HFF-Myc (cell line): ENCODE measurements at regions not wholly inside any gene's neighbourhood (a gene's known extent, or its start where the extent isn't known, plus 50 kb on each side); places are given as distances from the start of the nearest gene placed in this dataset.
"Not testable (repeated sequence)": the region's sequence is repeated elsewhere in the genome, so short reads cannot be mapped to it uniquely, and the experiment has no call there.

Source experiments
- DNase-seq: peaks from one replicate; pipeline ENCODE4 v3.0.0-alpha.2; 2011; ENCODE audit warnings: low read depth; ENCODE audit errors: extremely low read depth
- H3K4me3 ChIP-seq: replicated peaks from 2 replicates; pipeline ENCODE4 v1.5.1; 2011; ENCODE audit warnings: low read depth, mild to moderate bottlenecking, control low read depth, low read length
- TF ChIP-seq, protein P1 (sequence below): IDR thresholded peaks from 2 replicates; pipeline ENCODE4 v1.5.1; 2012; ENCODE audit warnings: mild to moderate bottlenecking, low read depth, low read length, control low read depth; ENCODE audit errors: missing control alignments

GRCh38 chr2:16972276-16972675 is 306.6 kb upstream of the CYRIA start:
- no peak overlapping the region for H3K4me3 ChIP-seq
- DNase-seq, result no peak
- TF ChIP-seq, protein P1, sequence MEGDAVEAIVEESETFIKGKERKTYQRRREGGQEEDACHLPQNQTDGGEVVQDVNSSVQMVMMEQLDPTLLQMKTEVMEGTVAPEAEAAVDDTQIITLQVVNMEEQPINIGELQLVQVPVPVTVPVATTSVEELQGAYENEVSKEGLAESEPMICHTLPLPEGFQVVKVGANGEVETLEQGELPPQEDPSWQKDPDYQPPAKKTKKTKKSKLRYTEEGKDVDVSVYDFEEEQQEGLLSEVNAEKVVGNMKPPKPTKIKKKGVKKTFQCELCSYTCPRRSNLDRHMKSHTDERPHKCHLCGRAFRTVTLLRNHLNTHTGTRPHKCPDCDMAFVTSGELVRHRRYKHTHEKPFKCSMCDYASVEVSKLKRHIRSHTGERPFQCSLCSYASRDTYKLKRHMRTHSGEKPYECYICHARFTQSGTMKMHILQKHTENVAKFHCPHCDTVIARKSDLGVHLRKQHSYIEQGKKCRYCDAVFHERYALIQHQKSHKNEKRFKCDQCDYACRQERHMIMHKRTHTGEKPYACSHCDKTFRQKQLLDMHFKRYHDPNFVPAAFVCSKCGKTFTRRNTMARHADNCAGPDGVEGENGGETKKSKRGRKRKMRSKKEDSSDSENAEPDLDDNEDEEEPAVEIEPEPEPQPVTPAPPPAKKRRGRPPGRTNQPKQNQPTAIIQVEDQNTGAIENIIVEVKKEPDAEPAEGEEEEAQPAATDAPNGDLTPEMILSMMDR, result no peak

GRCh38 chr2:16971722-16972234 is 306.1 kb upstream of the CYRIA start:
- TF ChIP-seq, protein P1, result no peak
- DNase-seq, result no peak
- no peak overlapping the region for H3K4me3 ChIP-seq

DNA sequence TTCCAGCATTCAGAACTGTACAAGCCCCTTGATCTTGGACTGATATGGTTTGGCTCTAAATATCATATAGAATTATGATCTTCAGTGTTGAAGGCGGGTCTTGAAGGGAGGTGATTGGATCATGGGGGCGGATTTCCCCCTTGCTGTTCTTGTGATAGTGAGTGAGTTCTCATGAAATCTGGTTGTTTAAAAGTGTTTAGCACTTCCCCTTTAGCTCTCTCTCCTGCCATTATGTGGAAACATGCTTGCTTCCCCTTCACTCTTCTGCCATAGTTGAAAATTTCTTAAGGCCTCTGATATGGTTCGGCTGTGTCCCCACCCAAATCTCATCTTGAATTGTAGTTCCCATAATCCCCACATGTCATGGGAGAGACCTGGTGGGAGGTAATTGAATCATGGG is 305.3 kb upstream of the CYRIA start:
- DNase-seq, H3K4me3 ChIP-seq: not testable (repeated sequence)

DNA sequence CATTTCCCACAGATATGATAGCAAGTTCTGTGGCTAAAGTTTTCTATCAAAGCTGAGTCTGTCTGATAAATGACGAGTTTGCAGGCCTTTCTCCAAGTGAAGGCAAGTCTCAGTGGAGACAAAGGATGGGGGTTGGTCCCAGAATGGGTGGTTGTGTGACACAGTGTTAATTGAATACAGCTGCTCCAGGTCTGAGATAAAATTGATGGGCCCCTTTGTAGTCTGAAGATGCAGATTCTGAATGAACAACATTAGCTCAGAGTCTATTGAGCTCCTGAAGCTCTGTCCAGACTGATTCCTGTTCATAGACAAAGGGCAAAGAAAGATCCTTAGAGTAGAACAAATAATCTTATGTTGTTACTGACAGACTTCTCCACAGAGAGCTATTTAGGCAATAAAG is 296.9 kb upstream of the CYRIA start:
- TF ChIP-seq, protein P1, result no peak
- no peak overlapping the region for H3K4me3 ChIP-seq
- no peak for DNase-seq

- H3K4me3 ChIP-seq, result no peak overlapping the region
- TF ChIP-seq, protein P1, result no peak
Observed at GRCh38 chr2:16960579-16960978, 294.9 kb upstream of the CYRIA start.

GRCh38 chr2:16958266-16958665 is 292.6 kb upstream of the CYRIA start:
- no peak overlapping the region for H3K4me3 ChIP-seq
- TF ChIP-seq, protein P1, result no peak

More at GRCh38 chr2:16960579-16960978, 294.9 kb upstream of the CYRIA start:
- DNase-seq, result no peak

DNA sequence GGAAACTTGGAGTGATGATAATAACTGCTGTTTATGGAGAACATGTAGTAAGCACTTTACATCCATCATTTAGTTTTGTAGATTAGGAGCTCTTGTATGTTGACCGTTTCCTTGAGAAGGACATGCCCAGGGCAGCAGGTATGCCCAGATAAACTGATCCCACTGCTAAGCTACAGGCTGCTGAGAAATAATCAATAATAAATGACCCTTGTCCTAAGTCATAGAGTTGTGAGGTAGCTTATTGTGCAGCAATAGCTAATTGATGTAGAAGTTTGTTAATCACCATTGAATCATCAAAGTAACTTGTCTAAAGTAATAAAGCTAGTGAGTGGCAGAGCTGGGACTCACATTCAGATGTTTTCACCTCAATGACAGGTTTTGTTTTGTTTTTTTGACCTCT is 287.2 kb upstream of the CYRIA start:
- no peak for DNase-seq
- H3K4me3 ChIP-seq, result no peak overlapping the region
- TF ChIP-seq, protein P1, result no peak

More at GRCh38 chr2:16958266-16958665, 292.6 kb upstream of the CYRIA start:
- no peak for DNase-seq
